ENCODE measurements at regions not wholly inside any gene's neighbourhood (a gene's known extent, or its start where the extent isn't known, plus 50 kb on each side); places are given as distances from the start of the nearest gene placed in this dataset.

GRCh38 chr1:63042278-63042677, 258.3 kb downstream of the ATG4C start:
- Histone ChIP-seq H3K4me1 (ENCODE audit: insufficient read depth) (no peaks in the 10 kb centered on the region), H3K36me3 (no peaks in the 10 kb centered on the region), H3K4me3 (no peak overlapping the region), H3K9me3 (no peaks in the 10 kb centered on the region), H3K27me3 (no peaks in the 10 kb centered on the region), H3K27ac (no peak overlapping the region)
- no peak for TF ChIP-seq CTCF (IDR thresholded peaks at IDR 0.05)
- TF ChIP-seq EP300 (IDR thresholded peaks at IDR 0.05), result no peak
- TF ChIP-seq POLR2A (IDR thresholded peaks at IDR 0.05), result no peak
- intact Hi-C loops (cut with DNase I), result no loop called here
- WGBS, 3 donors, result 31 to 48% (median 42%) methylated on average over 4 of the region's 4 CpGs
- no peak for DNase-seq

- Histone ChIP-seq H3K36me3 (no peaks in the 10 kb centered on the region), H3K4me3 (no peak overlapping the region), H3K27ac (no peak overlapping the region), H3K27me3 (no peaks in the 10 kb centered on the region), H3K4me1 (ENCODE audit: insufficient read depth) (no peaks in the 10 kb centered on the region), H3K9me3 (no peaks in the 10 kb centered on the region)
- TF ChIP-seq POLR2A (IDR thresholded peaks at IDR 0.05), result no peak
- TF ChIP-seq EP300 (IDR thresholded peaks at IDR 0.05), result no peak
- TF ChIP-seq CTCF (IDR thresholded peaks at IDR 0.05), result no peak
- intact Hi-C loops (cut with DNase I), result no loop called here
- 9 to 37% (median 23%) methylated on average over 2 of the region's 2 CpGs for WGBS, 3 donors
- no peak for DNase-seq
Measured at GRCh38 chr1:63046539-63046938, 262.6 kb downstream of the ATG4C start.

- no peaks in the 10 kb centered on the region for H3K4me1 ChIP-seq (ENCODE audit: insufficient read depth)
Measured at GRCh38 chr1:63049135-63049534, 265.2 kb downstream of the ATG4C start.

GRCh38 chr1:63051356-63051755, 267.4 kb downstream of the ATG4C start:
- WGBS, 3 donors, result 76 to 83% (median 80%) methylated on average over 5 of the region's 5 CpGs
- no peak for TF ChIP-seq CTCF (IDR thresholded peaks at IDR 0.05)
- TF ChIP-seq EP300 (IDR thresholded peaks at IDR 0.05), result no peak
- no peak for TF ChIP-seq POLR2A (IDR thresholded peaks at IDR 0.05)
- Histone ChIP-seq H3K27ac (no peak overlapping the region), H3K27me3 (no peaks in the 10 kb centered on the region), H3K9me3 (no peaks in the 10 kb centered on the region), H3K4me3 (no peak overlapping the region), H3K36me3 (no peaks in the 10 kb centered on the region), H3K4me1 (ENCODE audit: insufficient read depth) (no peaks in the 10 kb centered on the region)
- intact Hi-C loops (cut with DNase I), result no loop called here
- no peak for DNase-seq

More at GRCh38 chr1:63049135-63049534, 265.2 kb downstream of the ATG4C start:
- no peak for TF ChIP-seq POLR2A (IDR thresholded peaks at IDR 0.05)
- TF ChIP-seq CTCF (IDR thresholded peaks at IDR 0.05), result no peak
- TF ChIP-seq EP300 (IDR thresholded peaks at IDR 0.05), result no peak
- Histone ChIP-seq H3K4me3 (no peak overlapping the region), H3K36me3 (no peaks in the 10 kb centered on the region), H3K27me3 (no peaks in the 10 kb centered on the region), H3K9me3 (no peaks in the 10 kb centered on the region), H3K27ac (no peak overlapping the region)
- 81 to 84% (median 81%) methylated on average over 2 of the region's 2 CpGs for WGBS, 3 donors
- no peak for DNase-seq
- intact Hi-C loops (cut with DNase I), result no loop called here

GRCh38 chr1:63051886-63052285, 268.0 kb downstream of the ATG4C start:
- WGBS, 3 donors, result 81 to 94% (median 91%) methylated on average over 6 of the region's 6 CpGs
- intact Hi-C loops (cut with DNase I), result no loop called here
- TF ChIP-seq EP300 (IDR thresholded peaks at IDR 0.05) (no peak), POLR2A (IDR thresholded peaks at IDR 0.05) (no peak), CTCF (IDR thresholded peaks at IDR 0.05) (no peak)

More at GRCh38 chr1:63051886-63052285, 268.0 kb downstream of the ATG4C start:
- Histone ChIP-seq H3K4me1 (ENCODE audit: insufficient read depth) (no peaks in the 10 kb centered on the region), H3K4me3 (no peak overlapping the region), H3K27me3 (no peaks in the 10 kb centered on the region), H3K36me3 (no peaks in the 10 kb centered on the region), H3K27ac (no peak overlapping the region), H3K9me3 (no peaks in the 10 kb centered on the region)
- DNase-seq, result no peak
